NCI-H510A treated with DMSO at 0.1 percent for 48 hours (cell line): ENCODE measurements at regions not wholly inside any gene's neighbourhood (a gene's known extent, or its start where the extent isn't known, plus 50 kb on each side); places are given as distances from the start of the nearest gene placed in this dataset.
"Not testable (repeated sequence)": the region's sequence is repeated elsewhere in the genome, so short reads cannot be mapped to it uniquely, and the experiment has no call there.

Experiments
- DNase-seq: peaks from one replicate; lab custom pipeline; 2025; lab: John Stamatoyannopoulos, UW

GRCh38 chr2:55124682-55125081 is 74.4 kb upstream of the RTN4 start:
- not testable (repeated sequence) for DNase-seq

- DNase-seq: no peak
These were observed 73.6 kb upstream of the RTN4 start for GRCh38 chr2:55123851-55124269.

GRCh38 chr2:55120634-55121359 is 70.5 kb upstream of the RTN4 start:
- DNase-seq: no peak

DNA sequence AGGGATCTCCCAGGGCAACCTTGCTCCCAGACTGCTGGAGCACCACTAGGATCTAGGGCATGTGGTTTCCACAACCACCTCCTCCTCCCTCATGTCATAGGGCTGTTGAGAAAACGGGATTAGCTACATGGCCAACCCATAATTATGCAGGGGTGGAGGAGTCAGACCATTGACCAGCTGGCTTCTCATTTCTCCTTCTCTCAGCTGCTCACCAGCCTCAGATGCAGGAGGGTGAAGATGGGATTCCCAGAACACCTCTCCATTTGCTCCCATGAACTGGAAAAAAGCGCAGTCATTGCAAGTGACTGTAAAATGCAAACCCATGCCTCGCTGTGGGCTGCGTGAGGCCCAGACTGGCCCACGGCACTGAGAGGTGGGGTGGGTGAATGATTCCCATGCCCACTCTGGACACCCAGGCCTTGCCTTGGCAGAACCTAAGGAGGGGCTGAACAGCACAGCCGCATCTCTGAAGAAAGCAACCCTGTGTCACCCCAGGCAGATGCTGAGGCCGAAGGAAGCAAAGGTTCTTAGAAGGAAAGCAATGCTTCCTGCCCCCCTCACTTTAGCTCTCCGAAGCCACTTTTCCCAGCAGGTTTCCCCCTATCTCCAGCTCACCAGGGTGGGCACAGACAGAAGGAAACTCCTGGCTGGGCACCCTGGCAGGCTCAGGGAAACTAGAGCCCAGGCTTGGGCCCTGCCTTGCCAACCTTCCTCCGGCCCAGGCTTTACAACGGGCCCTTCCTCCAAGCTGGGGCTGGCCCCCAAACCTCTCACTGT is 69.6 kb upstream of the RTN4 start:
- DNase-seq: no peak

GRCh38 chr2:55118643-55119083 is 68.4 kb upstream of the RTN4 start:
- DNase-seq: no peak

DNA sequence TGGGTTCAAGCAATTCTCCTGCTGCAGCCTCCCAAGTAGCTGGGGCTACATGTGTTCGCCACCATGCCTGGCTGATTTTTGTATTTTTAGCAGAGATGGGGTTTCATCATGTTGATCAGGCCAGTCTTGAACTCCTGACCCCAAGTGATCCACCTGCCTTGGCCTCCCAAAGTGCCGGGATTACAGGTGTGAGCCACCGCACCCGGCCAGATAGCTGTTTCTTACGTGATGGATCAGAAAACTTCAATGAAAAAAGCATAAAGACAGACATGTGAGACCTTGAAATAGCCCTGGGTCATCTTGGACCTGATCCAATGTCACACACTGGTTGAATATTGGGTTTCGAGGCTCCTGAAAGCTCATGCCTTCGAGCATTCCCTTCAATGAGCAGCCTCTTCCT is 66.7 kb upstream of the RTN4 start:
- DNase-seq: no peak

DNA sequence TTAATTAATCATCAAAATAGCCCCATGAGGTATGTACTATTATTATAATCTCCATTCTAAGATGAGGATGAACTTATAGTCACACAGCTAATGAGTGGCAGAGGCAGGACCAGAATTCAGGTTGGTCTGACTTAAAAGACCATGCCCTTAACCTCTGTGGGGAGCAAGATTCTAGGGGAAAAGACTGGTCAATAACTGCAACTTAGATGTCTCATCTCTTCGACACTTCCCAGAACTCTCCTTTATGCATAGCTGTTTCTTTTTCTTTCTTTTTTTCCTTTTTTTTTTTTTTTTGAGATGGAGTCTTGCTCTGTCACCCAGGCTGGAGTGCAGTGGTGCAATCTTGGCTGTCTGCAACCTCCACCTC is 66.3 kb upstream of the RTN4 start:
- no peak for DNase-seq

- no peak for DNase-seq
These were observed 65.7 kb upstream of the RTN4 start for GRCh38 chr2:55115761-55116597.

DNA sequence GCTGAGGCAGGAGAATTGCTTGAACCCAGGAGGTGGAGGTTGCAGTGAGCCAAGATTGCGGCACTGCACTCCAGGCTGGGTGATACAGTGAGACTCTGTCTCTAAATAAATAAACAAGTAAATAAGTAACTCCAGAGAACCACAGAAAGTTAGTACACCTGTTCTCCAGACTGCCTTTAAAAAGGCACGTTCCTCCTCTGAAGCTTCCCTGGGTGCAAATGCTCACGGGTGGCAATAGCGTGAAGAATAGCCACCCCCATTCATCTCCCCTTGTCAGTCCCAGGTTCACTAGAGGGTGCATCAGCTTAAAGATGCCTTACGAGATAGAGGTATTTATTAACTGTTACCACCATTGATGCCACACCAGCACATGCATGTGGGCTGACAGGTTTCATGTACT is 64.3 kb upstream of the RTN4 start:
- no peak for DNase-seq

DNA sequence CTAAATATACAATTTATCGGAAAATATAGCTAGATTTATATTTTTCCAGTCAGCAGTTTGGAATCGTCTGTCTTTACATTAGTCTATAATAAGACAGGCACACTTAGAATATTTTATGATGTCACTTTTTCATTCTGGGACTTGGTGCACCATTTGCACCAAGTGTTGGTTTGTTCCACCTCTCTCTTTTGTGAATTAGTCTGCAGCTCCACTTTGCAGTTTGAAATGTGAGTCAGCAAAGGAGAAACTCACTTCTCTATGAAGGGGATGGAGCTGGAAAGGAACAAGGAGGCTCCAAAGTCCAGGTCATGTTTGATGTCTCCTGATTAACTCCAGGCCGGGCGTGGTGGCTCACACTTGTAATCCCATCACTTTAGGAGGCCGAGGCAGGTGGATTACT is 63.8 kb upstream of the RTN4 start:
- DNase-seq: no peak

DNA sequence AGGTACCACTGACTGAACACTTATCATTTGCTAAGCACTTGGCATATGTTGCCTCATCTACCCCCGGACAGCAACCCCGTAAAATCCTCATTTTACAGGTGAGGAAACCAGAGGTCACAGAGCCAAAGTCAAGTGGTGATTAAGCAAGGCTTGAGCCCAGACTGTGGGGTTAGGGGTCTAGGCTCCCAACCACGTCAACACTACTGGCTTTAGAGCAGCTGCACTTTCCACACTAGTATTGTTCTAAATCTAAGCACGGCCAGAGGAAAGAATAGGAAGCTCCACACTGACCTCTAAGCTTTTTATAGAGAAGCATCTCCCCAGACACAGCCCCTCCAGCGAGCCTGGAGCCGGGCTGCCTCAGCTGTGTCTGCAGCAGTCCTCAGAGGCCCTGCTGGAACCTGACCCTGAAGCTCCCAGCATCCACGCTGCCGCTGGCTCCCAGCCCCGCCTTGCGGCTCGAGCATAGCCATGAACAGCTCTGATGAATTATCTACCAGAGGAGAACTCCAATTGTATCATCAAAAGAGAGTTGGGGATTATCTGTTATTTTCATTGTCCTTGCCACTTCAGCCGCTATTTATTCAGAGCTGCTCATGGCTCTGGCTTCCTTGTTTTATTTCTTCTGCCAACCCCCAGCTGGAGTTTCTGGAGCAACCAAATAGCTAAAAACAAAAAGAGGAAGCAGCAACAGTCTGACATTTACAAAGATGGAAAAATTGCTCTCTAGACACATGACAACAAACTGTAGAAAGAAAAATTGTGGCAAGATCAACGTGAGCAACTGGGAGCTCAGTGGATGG is 62.2 kb upstream of the RTN4 start:
- peak; percentile 71 for DNase-seq

GRCh38 chr2:55111570-55112228 is 61.4 kb upstream of the RTN4 start:
- DNase-seq: peak; percentile 71

DNA sequence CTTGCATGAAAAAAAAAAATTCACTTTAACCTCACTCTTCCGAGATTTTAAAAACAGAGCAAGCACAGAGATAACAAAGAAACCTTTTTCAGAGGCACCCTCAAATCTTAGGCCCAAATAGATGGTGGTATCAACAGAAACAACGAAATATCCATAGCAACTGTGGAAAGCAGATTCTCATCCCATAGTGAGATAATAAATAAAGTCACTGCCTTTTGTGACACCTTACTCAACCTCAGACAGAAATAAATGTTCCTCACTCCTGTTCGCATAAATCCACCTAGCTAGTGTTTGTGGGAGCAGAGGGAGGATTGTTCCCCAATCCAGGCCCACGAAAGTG is 60.9 kb upstream of the RTN4 start:
- no peak for DNase-seq

DNA sequence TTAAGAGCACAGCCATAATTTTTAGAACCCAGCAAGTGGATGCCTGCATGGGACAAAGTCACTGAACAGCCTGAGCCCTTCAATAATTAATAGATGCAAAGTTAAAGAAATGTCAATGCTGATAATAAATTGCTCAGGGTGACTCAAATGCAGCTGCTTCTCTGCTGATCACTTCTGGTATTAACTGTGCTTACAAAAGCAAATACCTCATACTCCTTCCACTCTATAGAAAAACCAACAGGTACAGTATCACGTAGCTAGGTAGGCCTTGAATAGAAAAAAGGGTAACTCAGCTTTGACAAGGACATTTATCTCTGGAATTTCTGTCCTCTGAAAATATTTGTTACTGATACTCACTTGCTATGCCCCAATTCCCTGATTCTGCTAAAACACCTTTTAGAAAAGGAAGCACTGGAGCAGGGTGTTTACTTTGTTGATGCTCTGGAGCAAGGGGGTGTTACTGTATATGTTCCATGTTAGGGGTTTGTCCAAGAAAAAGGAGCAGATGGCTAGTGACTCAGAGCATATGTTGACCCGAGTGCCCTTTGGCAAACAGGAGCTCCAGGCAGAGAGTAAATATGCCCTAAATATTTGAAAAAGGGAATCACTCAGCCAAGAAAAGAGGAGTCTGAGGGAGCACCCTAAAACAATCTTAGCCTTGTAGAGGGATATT is 59.1 kb upstream of the RTN4 start:
- DNase-seq: peak; percentile 87

DNA sequence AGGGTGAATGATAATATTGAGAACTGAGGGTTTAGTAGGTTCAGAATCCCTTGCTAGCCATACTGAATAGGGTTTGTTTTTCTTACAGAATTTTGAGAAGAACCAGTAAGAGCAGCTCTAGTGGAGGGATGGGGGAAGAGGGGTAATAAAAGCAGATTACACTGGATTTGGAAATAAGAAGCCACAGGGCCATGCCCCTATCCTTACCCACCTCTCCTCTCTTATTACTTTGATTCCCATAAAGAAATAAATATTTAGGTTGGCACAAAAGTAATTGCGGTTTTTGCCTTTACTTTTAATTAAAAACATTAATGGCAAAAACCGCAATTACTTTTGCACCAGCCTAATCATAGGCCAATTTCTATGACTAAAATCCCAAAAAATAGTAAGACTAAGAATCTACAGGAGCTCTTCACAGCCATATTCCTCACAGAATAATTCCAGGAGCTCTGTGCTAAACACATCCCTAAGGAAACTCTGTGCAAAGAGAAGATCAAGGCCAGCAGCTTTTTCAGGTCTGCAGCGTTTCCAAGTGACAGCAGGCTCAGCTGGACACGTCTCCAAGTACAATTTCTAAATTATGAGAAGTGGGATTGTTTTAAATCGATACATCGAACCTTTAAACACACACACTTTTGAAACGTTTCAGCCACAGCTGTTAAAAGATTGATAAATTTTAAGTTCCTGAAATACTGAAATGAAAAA is 58.4 kb upstream of the RTN4 start:
- no peak for DNase-seq

GRCh38 chr2:55107436-55107835 is 57.2 kb upstream of the RTN4 start:
- no peak for DNase-seq

- no peak for DNase-seq
These were observed 55.9 kb upstream of the RTN4 start for GRCh38 chr2:55106148-55106547.

- no peak for DNase-seq
These were observed 55.2 kb upstream of the RTN4 start for GRCh38 chr2:55105456-55105855.

GRCh38 chr2:55103046-55103445 is 52.8 kb upstream of the RTN4 start:
- no peak for DNase-seq
